ENCODE measurements at regions not wholly inside any gene's neighbourhood (a gene's known extent, or its start where the extent isn't known, plus 50 kb on each side); places are given as distances from the start of the nearest gene placed in this dataset.

- H3K27ac Mint-ChIP-seq (ENCODE audit: unreplicated experiment) = no peak overlapping the region
- H3K4me1 Mint-ChIP-seq (ENCODE audit: unreplicated experiment) = no peaks in the 10 kb centered on the region
- no peaks in the 10 kb centered on the region for H3K36me3 Mint-ChIP-seq (ENCODE audit: low read depth, unreplicated experiment)
- no peaks in the 10 kb centered on the region for H3K27me3 Mint-ChIP-seq (ENCODE audit: unreplicated experiment)
- H3K4me3 Mint-ChIP-seq (ENCODE audit: unreplicated experiment) = no peak overlapping the region
- no peaks in the 10 kb centered on the region for H3K9me3 Mint-ChIP-seq (ENCODE audit: unreplicated experiment)
- DNase-seq (ENCODE audit: low spot score) = no peak
- TF ChIP-seq, protein P1, sequence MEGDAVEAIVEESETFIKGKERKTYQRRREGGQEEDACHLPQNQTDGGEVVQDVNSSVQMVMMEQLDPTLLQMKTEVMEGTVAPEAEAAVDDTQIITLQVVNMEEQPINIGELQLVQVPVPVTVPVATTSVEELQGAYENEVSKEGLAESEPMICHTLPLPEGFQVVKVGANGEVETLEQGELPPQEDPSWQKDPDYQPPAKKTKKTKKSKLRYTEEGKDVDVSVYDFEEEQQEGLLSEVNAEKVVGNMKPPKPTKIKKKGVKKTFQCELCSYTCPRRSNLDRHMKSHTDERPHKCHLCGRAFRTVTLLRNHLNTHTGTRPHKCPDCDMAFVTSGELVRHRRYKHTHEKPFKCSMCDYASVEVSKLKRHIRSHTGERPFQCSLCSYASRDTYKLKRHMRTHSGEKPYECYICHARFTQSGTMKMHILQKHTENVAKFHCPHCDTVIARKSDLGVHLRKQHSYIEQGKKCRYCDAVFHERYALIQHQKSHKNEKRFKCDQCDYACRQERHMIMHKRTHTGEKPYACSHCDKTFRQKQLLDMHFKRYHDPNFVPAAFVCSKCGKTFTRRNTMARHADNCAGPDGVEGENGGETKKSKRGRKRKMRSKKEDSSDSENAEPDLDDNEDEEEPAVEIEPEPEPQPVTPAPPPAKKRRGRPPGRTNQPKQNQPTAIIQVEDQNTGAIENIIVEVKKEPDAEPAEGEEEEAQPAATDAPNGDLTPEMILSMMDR (IDR thresholded peaks at IDR 0.05; ENCODE audit: unreplicated experiment) = no peak
Measured at GRCh38 chr7:136079934-136080333, 102.8 kb upstream of the MTPN start.

DNA sequence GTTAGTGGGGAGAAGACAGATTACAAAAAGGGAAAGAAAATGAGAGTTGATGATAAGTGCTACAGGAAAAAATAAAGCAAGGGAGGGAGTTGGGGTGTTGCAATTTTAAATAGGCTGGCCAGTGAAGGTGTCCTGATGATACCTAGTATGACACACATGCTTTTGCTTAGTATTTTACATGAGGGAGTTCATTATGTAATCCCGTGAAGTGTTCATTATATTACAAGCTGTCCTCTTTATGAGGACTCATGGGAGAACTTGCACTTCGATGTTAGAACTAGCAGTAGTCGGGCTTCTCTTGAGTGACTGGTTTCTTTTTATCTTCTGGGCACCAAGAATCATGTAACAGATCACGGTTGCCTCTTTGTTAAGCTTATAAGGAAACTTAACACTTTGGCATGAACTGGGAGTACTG is 102.3 kb upstream of the MTPN start:
- Mint-ChIP-seq H3K4me3 (ENCODE audit: unreplicated experiment) (no peak overlapping the region), H3K36me3 (ENCODE audit: low read depth, unreplicated experiment) (no peaks in the 10 kb centered on the region), H3K9me3 (ENCODE audit: unreplicated experiment) (no peaks in the 10 kb centered on the region), H3K4me1 (ENCODE audit: unreplicated experiment) (no peaks in the 10 kb centered on the region), H3K27me3 (ENCODE audit: unreplicated experiment) (no peaks in the 10 kb centered on the region), H3K27ac (ENCODE audit: unreplicated experiment) (no peak overlapping the region)
- no peak for DNase-seq (ENCODE audit: low spot score)
- TF ChIP-seq, protein P1 (IDR thresholded peaks at IDR 0.05; ENCODE audit: unreplicated experiment) = no peak

GRCh38 chr7:136079066-136079465 is 101.9 kb upstream of the MTPN start:
- Mint-ChIP-seq H3K9me3 (ENCODE audit: unreplicated experiment) (no peaks in the 10 kb centered on the region), H3K4me3 (ENCODE audit: unreplicated experiment) (no peak overlapping the region), H3K36me3 (ENCODE audit: low read depth, unreplicated experiment) (no peaks in the 10 kb centered on the region), H3K27ac (ENCODE audit: unreplicated experiment) (no peak overlapping the region), H3K4me1 (ENCODE audit: unreplicated experiment) (no peaks in the 10 kb centered on the region), H3K27me3 (ENCODE audit: unreplicated experiment) (no peaks in the 10 kb centered on the region)
- TF ChIP-seq, protein P1 (IDR thresholded peaks at IDR 0.05; ENCODE audit: unreplicated experiment) = no peak
- DNase-seq (ENCODE audit: low spot score) = no peak

- H3K27me3 Mint-ChIP-seq (ENCODE audit: unreplicated experiment) = no peaks in the 10 kb centered on the region
- DNase-seq (ENCODE audit: low spot score) = no peak
- H3K4me1 Mint-ChIP-seq (ENCODE audit: unreplicated experiment) = no peaks in the 10 kb centered on the region
- no peak overlapping the region for H3K4me3 Mint-ChIP-seq (ENCODE audit: unreplicated experiment)
- TF ChIP-seq, protein P1 (IDR thresholded peaks at IDR 0.05; ENCODE audit: unreplicated experiment) = no peak
- no peaks in the 10 kb centered on the region for H3K36me3 Mint-ChIP-seq (ENCODE audit: low read depth, unreplicated experiment)
- H3K27ac Mint-ChIP-seq (ENCODE audit: unreplicated experiment) = no peak overlapping the region
- no peaks in the 10 kb centered on the region for H3K9me3 Mint-ChIP-seq (ENCODE audit: unreplicated experiment)
Measured at GRCh38 chr7:136078630-136079029, 101.5 kb upstream of the MTPN start.

- no peaks in the 10 kb centered on the region for H3K36me3 Mint-ChIP-seq (ENCODE audit: low read depth, unreplicated experiment)
- no peaks in the 10 kb centered on the region for H3K9me3 Mint-ChIP-seq (ENCODE audit: unreplicated experiment)
- H3K27me3 Mint-ChIP-seq (ENCODE audit: unreplicated experiment) = no peaks in the 10 kb centered on the region
- no peak overlapping the region for H3K27ac Mint-ChIP-seq (ENCODE audit: unreplicated experiment)
- H3K4me3 Mint-ChIP-seq (ENCODE audit: unreplicated experiment) = no peak overlapping the region
- TF ChIP-seq, protein P1 (IDR thresholded peaks at IDR 0.05; ENCODE audit: unreplicated experiment) = no peak
- no peak for DNase-seq (ENCODE audit: low spot score)
- no peaks in the 10 kb centered on the region for H3K4me1 Mint-ChIP-seq (ENCODE audit: unreplicated experiment)
Measured at GRCh38 chr7:136076954-136077353, 99.8 kb upstream of the MTPN start.
